GM12872 (cell line): ENCODE measurements at regions not wholly inside any gene's neighbourhood (a gene's known extent, or its start where the extent isn't known, plus 50 kb on each side); places are given as distances from the start of the nearest gene placed in this dataset.

Experiments
- CTCF ChIP-seq: IDR thresholded peaks from 3 replicates; pipeline ENCODE4 v1.5.1; 2011; ENCODE audit warnings: low read depth, mild to moderate bottlenecking, low read length, moderate library complexity; ENCODE audit not compliant: insufficient read depth

GRCh38 chr11:131279654-131280384 is 90.6 kb upstream of the NTM start:
- TF ChIP-seq CTCF: no peak

GRCh38 chr11:131281316-131281715 is 89.1 kb upstream of the NTM start:
- no peak for TF ChIP-seq CTCF

- no peak for TF ChIP-seq CTCF
Observed at GRCh38 chr11:131284041-131284440, 86.4 kb upstream of the NTM start.

GRCh38 chr11:131288521-131289091 is 81.8 kb upstream of the NTM start:
- no peak for TF ChIP-seq CTCF

GRCh38 chr11:131290185-131290584 is 80.2 kb upstream of the NTM start:
- TF ChIP-seq CTCF: no peak

- no peak for TF ChIP-seq CTCF
Observed at GRCh38 chr11:131295986-131296385, 74.4 kb upstream of the NTM start.

DNA sequence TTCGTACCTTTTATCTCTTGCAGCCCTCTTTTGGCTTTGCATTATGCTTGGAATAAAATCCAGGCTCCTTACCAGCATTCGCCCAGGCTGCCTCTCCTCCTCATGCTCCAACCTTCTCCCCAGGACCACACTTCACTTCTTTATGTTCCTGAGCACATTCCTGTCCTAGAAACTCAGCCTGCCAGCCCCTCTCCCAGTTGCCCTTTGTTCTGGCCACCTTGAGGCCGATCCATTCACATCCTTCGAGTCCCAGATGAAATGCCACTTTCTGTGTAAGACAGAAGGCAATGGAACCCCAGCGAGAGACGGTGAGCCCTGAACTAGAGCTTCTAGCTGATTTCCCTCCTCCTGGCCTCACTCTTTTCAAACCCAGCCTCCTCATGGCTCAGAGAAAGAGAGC is 73.0 kb upstream of the NTM start:
- no peak for TF ChIP-seq CTCF
